Duodenal mucosa (tissue), 2 donors: ENCODE measurements at regions not wholly inside any gene's neighbourhood (a gene's known extent, or its start where the extent isn't known, plus 50 kb on each side); places are given as distances from the start of the nearest gene placed in this dataset.

Experiments
- H3K27ac ChIP-seq: one replicate; pipeline ENCODE4 v1.7.0; 2013; ENCODE audit warnings: low read depth, low read length
- H3K27me3 ChIP-seq, 2 donors: one replicate each; pipeline ENCODE4 v1.7.0; 2013; ENCODE audit warnings: low read length in 2 of 2, control low read depth in 1 of 2; ENCODE audit not compliant: insufficient read depth in 2 of 2, control insufficient read depth in 1 of 2
- H3K36me3 ChIP-seq, 2 donors: one replicate each; pipeline ENCODE4 v1.7.0; 2013; ENCODE audit warnings: low read length in 2 of 2, control low read depth in 1 of 2; ENCODE audit not compliant: insufficient read depth in 2 of 2, control insufficient read depth in 1 of 2
- H3K4me1 ChIP-seq, 2 donors: one replicate each; pipeline ENCODE4 v1.7.0; 2013; ENCODE audit warnings: low read length in 2 of 2, control low read depth in 1 of 2; ENCODE audit not compliant: insufficient read depth in 2 of 2, control insufficient read depth in 1 of 2
- H3K4me3 ChIP-seq, 2 donors: one replicate each; pipeline ENCODE4 v1.7.0; 2013; ENCODE audit warnings: low read length in 2 of 2, low read depth in 1 of 2
- H3K9ac ChIP-seq, 2 donors: one replicate each; pipeline ENCODE4 v1.7.0; 2013; ENCODE audit warnings: low read length in 2 of 2, low read depth in 1 of 2
- H3K9me3 ChIP-seq, 2 donors: one replicate each; pipeline ENCODE4 v1.7.0; 2013; ENCODE audit warnings: low read length in 2 of 2, control low read depth in 1 of 2; ENCODE audit not compliant: control insufficient read depth in 1 of 2

- Histone ChIP-seq H3K27ac (no peak overlapping the region), H3K4me1 (no peaks in the 10 kb centered on the region), H3K9me3 (no peaks in the 10 kb centered on the region), H3K27me3 (no peaks in the 10 kb centered on the region), H3K9ac (no peak overlapping the region), H3K36me3 (no peaks in the 10 kb centered on the region), H3K4me3 (no peak overlapping the region)
Measured at GRCh38 chr2:217415316-217415715, 555.5 kb upstream of the TNP1 start.

- H3K36me3 ChIP-seq: no peaks in the 10 kb centered on the region
- no peaks in the 10 kb centered on the region for H3K9me3 ChIP-seq
- H3K27ac ChIP-seq: no peak overlapping the region
- H3K9ac ChIP-seq: no peak overlapping the region
- no peaks in the 10 kb centered on the region for H3K4me1 ChIP-seq
- H3K27me3 ChIP-seq: no peaks in the 10 kb centered on the region
- H3K4me3 ChIP-seq: no peak overlapping the region
Measured at GRCh38 chr2:217414429-217414828, 554.6 kb upstream of the TNP1 start.

- Histone ChIP-seq H3K4me3 (no peak overlapping the region), H3K27ac (no peak overlapping the region), H3K4me1 (no peaks in the 10 kb centered on the region), H3K36me3 (no peaks in the 10 kb centered on the region), H3K9me3 (no peaks in the 10 kb centered on the region), H3K27me3 (no peaks in the 10 kb centered on the region), H3K9ac (no peak overlapping the region)
Measured at GRCh38 chr2:217413193-217413592, 553.3 kb upstream of the TNP1 start.

- Histone ChIP-seq H3K36me3 (no peaks in the 10 kb centered on the region), H3K27ac (no peak overlapping the region), H3K9me3 (no peaks in the 10 kb centered on the region), H3K4me1 (no peaks in the 10 kb centered on the region), H3K9ac (no peak overlapping the region), H3K27me3 (no peaks in the 10 kb centered on the region), H3K4me3 (no peak overlapping the region)
Measured at GRCh38 chr2:217412721-217413120, 552.9 kb upstream of the TNP1 start.

GRCh38 chr2:217412277-217412676 lies 552.4 kb upstream of the TNP1 start:
- H3K9me3 ChIP-seq: no peaks in the 10 kb centered on the region
- H3K27me3 ChIP-seq: no peaks in the 10 kb centered on the region
- no peak overlapping the region for H3K4me3 ChIP-seq
- H3K9ac ChIP-seq: no peak overlapping the region
- H3K27ac ChIP-seq: no peak overlapping the region
- H3K4me1 ChIP-seq: no peaks in the 10 kb centered on the region
- H3K36me3 ChIP-seq: no peaks in the 10 kb centered on the region

GRCh38 chr2:217410681-217410960 lies 550.8 kb upstream of the TNP1 start:
- Histone ChIP-seq H3K27ac (no peak overlapping the region), H3K4me3 (no peak overlapping the region), H3K9me3 (no peaks in the 10 kb centered on the region), H3K9ac (no peak overlapping the region), H3K4me1 (no peaks in the 10 kb centered on the region), H3K27me3 (no peaks in the 10 kb centered on the region), H3K36me3 (no peaks in the 10 kb centered on the region)

GRCh38 chr2:217409949-217410680 lies 550.3 kb upstream of the TNP1 start:
- no peaks in the 10 kb centered on the region for H3K9me3 ChIP-seq
- no peak overlapping the region for H3K27ac ChIP-seq
- H3K9ac ChIP-seq: no peak overlapping the region
- no peaks in the 10 kb centered on the region for H3K4me1 ChIP-seq
- H3K36me3 ChIP-seq: no peaks in the 10 kb centered on the region
- no peaks in the 10 kb centered on the region for H3K27me3 ChIP-seq
- H3K4me3 ChIP-seq: no peak overlapping the region

- no peak overlapping the region for H3K4me3 ChIP-seq
- H3K4me1 ChIP-seq: no peaks in the 10 kb centered on the region
- no peaks in the 10 kb centered on the region for H3K27me3 ChIP-seq
- H3K9me3 ChIP-seq: no peaks in the 10 kb centered on the region
- no peak overlapping the region for H3K9ac ChIP-seq
- H3K27ac ChIP-seq: no peak overlapping the region
- no peaks in the 10 kb centered on the region for H3K36me3 ChIP-seq
Measured at GRCh38 chr2:217407362-217407761, 547.5 kb upstream of the TNP1 start.

- no peak overlapping the region for H3K27ac ChIP-seq
- H3K4me1 ChIP-seq: no peaks in the 10 kb centered on the region
- no peaks in the 10 kb centered on the region for H3K36me3 ChIP-seq
- H3K9me3 ChIP-seq: no peaks in the 10 kb centered on the region
- no peak overlapping the region for H3K4me3 ChIP-seq
- no peak overlapping the region for H3K9ac ChIP-seq
- H3K27me3 ChIP-seq: no peaks in the 10 kb centered on the region
Measured at GRCh38 chr2:217404236-217404760, 544.4 kb upstream of the TNP1 start.

- no peaks in the 10 kb centered on the region for H3K9me3 ChIP-seq
- H3K9ac ChIP-seq: no peak overlapping the region
- no peaks in the 10 kb centered on the region for H3K36me3 ChIP-seq
- H3K4me3 ChIP-seq: no peak overlapping the region
- H3K4me1 ChIP-seq: no peaks in the 10 kb centered on the region
- H3K27me3 ChIP-seq: no peaks in the 10 kb centered on the region
- H3K27ac ChIP-seq: no peak overlapping the region
Measured at GRCh38 chr2:217402761-217403383, 543.0 kb upstream of the TNP1 start.
